ENCODE measurements at regions not wholly inside any gene's neighbourhood (a gene's known extent, or its start where the extent isn't known, plus 50 kb on each side); places are given as distances from the start of the nearest gene placed in this dataset.

DNA sequence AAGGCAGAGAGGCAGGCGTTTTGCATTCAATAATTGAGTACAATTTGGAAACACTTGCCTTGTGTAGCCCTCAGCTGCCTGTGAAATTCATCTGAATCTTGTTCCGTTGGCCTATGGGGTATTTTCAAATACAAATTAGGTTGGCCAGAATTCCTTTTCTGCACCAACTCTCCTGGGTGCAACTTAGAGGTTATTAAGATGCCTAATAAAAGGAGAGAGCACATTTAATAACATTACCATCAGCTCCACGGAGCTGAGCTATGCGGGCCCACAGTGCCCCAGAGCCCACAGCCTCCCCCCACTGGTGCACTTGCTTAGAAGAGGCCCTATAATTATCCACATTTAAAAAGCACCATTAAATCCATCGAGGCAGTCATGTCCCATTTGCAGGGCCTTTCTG, 367.6 kb upstream of the CLINT1 start:
- Histone ChIP-seq H3K27ac (no peak overlapping the region), H3K4me3 (no peak overlapping the region), H3K9me3 (no peaks in the 10 kb centered on the region), H3K27me3 (no peaks in the 10 kb centered on the region), H3K36me3 (no peaks in the 10 kb centered on the region), H3K4me1 (no peaks in the 10 kb centered on the region)
- WGBS, 2 donors: 73 to 84% methylated on average over 4 to 5 of the region's 5 CpGs
- TF ChIP-seq, protein P1, sequence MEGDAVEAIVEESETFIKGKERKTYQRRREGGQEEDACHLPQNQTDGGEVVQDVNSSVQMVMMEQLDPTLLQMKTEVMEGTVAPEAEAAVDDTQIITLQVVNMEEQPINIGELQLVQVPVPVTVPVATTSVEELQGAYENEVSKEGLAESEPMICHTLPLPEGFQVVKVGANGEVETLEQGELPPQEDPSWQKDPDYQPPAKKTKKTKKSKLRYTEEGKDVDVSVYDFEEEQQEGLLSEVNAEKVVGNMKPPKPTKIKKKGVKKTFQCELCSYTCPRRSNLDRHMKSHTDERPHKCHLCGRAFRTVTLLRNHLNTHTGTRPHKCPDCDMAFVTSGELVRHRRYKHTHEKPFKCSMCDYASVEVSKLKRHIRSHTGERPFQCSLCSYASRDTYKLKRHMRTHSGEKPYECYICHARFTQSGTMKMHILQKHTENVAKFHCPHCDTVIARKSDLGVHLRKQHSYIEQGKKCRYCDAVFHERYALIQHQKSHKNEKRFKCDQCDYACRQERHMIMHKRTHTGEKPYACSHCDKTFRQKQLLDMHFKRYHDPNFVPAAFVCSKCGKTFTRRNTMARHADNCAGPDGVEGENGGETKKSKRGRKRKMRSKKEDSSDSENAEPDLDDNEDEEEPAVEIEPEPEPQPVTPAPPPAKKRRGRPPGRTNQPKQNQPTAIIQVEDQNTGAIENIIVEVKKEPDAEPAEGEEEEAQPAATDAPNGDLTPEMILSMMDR (IDR thresholded peaks at IDR 0.05): no peak
- TF ChIP-seq POLR2A (IDR thresholded peaks at IDR 0.05): no peak
- DNase-seq: no peak
- intact Hi-C loops (cut with DNase I): no loop called here

DNA sequence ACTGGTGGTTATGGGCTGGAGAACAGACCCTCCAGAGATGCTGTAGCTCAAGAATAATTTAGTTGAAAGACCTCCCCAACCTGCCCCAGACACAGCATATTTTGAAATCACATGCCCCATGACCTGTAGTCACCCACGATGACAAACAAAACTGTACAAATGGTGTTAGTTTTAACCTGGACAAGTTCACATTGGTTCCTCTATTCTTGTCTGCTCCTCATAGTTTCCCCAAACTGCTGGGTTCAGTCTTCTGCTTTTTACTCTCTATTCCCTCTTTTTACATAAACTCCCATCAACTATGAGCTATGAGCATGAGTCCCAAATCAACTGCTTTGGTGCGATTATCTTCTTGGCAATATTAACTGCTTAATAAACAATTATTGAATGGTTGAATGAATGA, 365.3 kb upstream of the CLINT1 start:
- Histone ChIP-seq H3K4me1 (no peaks in the 10 kb centered on the region), H3K9me3 (no peaks in the 10 kb centered on the region), H3K27ac (no peak overlapping the region), H3K27me3 (no peaks in the 10 kb centered on the region), H3K4me3 (no peak overlapping the region), H3K36me3 (no peaks in the 10 kb centered on the region)
- WGBS, 2 donors: 73 to 86% methylated on average over 2 of the region's 2 CpGs
- TF ChIP-seq POLR2A (IDR thresholded peaks at IDR 0.05): no peak
- TF ChIP-seq, protein P1 (IDR thresholded peaks at IDR 0.05): no peak
- DNase-seq: no peak
- intact Hi-C loops (cut with DNase I): no loop called here

GRCh38 chr5:158223054-158223600, 364.2 kb upstream of the CLINT1 start:
- DNase-seq: no peak
- H3K27me3 ChIP-seq: no peaks in the 10 kb centered on the region
- 77 to 81% methylated on average over 7 of the region's 7 CpGs for WGBS, 2 donors
- no peaks in the 10 kb centered on the region for H3K36me3 ChIP-seq
- TF ChIP-seq, protein P1 (IDR thresholded peaks at IDR 0.05): no peak
- no peak for TF ChIP-seq POLR2A (IDR thresholded peaks at IDR 0.05)
- no peak overlapping the region for H3K4me3 ChIP-seq
- H3K9me3 ChIP-seq: no peaks in the 10 kb centered on the region
- H3K4me1 ChIP-seq: no peaks in the 10 kb centered on the region
- intact Hi-C loops (cut with DNase I): no loop called here
- no peak overlapping the region for H3K27ac ChIP-seq

GRCh38 chr5:158212917-158213316, 354.0 kb upstream of the CLINT1 start:
- TF ChIP-seq, protein P1 (IDR thresholded peaks at IDR 0.05): no peak
- TF ChIP-seq POLR2A (IDR thresholded peaks at IDR 0.05): no peak
- intact Hi-C loops (cut with DNase I): no loop called here
- Histone ChIP-seq H3K4me3 (no peak overlapping the region), H3K9me3 (no peaks in the 10 kb centered on the region), H3K27me3 (no peaks in the 10 kb centered on the region), H3K36me3 (no peaks in the 10 kb centered on the region), H3K4me1 (no peaks in the 10 kb centered on the region), H3K27ac (no peak overlapping the region)
- no peak for DNase-seq
- 65 to 69% methylated on average over 3 of the region's 3 CpGs for WGBS, 2 donors

DNA sequence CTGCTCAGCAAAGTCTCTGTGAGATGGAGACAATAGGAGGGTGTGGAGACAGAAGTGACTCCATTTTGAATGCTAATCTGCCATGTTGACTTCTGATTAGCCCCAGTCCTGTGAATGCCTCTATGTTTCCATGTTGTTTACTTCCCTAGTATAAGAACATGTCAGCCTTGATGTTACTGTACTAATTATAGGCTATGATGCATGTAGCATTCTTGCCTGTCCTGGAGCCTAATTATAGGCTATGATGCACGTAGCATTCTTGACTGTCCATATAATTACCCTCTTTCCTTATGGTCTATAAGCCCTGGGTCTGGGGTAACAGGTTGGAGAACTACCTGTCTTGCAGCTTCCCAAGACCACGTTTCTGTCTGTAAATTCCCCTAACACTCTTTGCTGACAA, 353.3 kb upstream of the CLINT1 start:
- intact Hi-C loops (cut with DNase I): no loop called here
- Histone ChIP-seq H3K4me1 (no peaks in the 10 kb centered on the region), H3K27ac (no peak overlapping the region), H3K27me3 (no peaks in the 10 kb centered on the region), H3K9me3 (no peaks in the 10 kb centered on the region), H3K4me3 (no peak overlapping the region), H3K36me3 (no peaks in the 10 kb centered on the region)
- WGBS, 2 donors: 52% methylated on average over 2 of the region's 2 CpGs
- no peak for DNase-seq
- TF ChIP-seq, protein P1 (IDR thresholded peaks at IDR 0.05): no peak
- no peak for TF ChIP-seq POLR2A (IDR thresholded peaks at IDR 0.05)
